ENCODE measurements at regions not wholly inside any gene's neighbourhood (a gene's known extent, or its start where the extent isn't known, plus 50 kb on each side); places are given as distances from the start of the nearest gene placed in this dataset.

DNA sequence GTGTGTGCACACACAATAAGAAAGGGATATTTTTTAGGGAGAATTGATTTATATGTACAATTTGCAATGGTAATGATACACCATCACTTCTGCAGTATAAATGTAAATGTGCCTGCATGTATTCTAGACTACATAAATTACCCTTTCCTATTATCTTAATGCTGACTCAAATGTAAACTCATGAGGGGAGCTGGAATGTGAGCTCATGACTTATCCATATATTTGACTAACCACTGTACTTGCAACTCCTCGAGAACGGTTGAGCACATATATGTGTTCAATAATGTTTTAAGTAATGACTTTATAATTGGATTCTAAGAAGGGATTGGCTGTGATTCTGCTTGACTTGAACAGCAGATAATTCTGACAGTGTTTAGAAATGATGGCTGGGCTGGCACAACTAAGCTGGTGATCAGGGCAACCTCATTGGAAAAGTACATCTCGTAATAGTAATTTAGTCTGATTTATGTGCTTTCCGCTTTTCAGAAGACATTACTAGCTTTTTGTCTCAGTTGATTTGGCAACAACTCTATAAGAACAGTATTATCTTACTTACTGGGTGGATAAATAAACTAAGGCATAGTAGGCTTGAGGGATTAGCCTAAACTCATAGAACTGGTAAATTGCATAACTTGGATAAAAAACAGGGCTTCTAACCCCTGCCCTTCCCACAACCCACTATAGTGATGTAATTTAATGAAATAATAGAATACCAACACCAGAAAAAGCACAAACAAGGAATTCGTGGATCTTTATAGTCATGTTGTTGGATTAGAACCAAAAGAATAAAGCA, 130.2 kb upstream of the SPEF2 start:
- TF ChIP-seq POLR2A (IDR thresholded peaks at IDR 0.05) (no peak), POLR2AphosphoS5 (IDR thresholded peaks at IDR 0.05) (no peak), CTCF (IDR thresholded peaks at IDR 0.05 in 8 of 11, conservative IDR thresholded peaks at IDR 0.05 in 3 of 11) (no peak)

Measured in spleen (tissue), 7 donors.